ENCODE measurements at regions not wholly inside any gene's neighbourhood (a gene's known extent, or its start where the extent isn't known, plus 50 kb on each side); places are given as distances from the start of the nearest gene placed in this dataset.
"Not testable (repeated sequence)": the region's sequence is repeated elsewhere in the genome, so short reads cannot be mapped to it uniquely, and the experiment has no call there.

DNA sequence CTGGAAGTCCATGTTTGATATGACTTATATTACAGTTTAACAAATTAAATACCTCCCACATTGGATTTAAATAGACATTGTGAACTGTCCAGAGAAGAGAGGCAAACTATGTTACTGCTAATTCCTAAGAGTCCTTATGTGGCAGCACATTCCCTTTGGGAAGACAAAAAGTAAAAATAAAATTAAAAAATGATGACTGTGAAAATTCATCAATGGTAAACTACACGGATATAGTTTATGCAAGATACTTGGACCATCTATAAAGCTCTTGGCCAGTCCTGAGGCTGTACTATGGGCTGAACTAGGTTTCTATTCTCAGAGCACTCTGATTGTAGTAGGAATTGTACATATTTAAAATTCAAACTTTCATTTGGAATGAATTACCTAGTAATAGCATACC, 206.4 kb downstream of the LRRK2 start:
- no peak overlapping the region for H3K27ac Mint-ChIP-seq
- ATAC-seq: no peak
- H3K36me3 Mint-ChIP-seq: no peaks in the 10 kb centered on the region
- H3K4me1 Mint-ChIP-seq: no peaks in the 10 kb centered on the region
- no peak for DNase-seq (ENCODE audit: low spot score in 2 of 2)
- H3K9me3 Mint-ChIP-seq: no peaks in the 10 kb centered on the region
- no peak overlapping the region for H3K4me3 Mint-ChIP-seq

GRCh38 chr12:40435251-40435650, 210.5 kb downstream of the LRRK2 start:
- no peak overlapping the region for H3K4me3 Mint-ChIP-seq
- H3K9me3 Mint-ChIP-seq: peaks cover 3% of the 10 kb centered on the region
- no peaks in the 10 kb centered on the region for H3K4me1 Mint-ChIP-seq
- DNase-seq (ENCODE audit: low spot score in 2 of 2): no peak
- no peaks in the 10 kb centered on the region for H3K36me3 Mint-ChIP-seq
- ATAC-seq: no peak
- no peak overlapping the region for H3K27ac Mint-ChIP-seq

DNA sequence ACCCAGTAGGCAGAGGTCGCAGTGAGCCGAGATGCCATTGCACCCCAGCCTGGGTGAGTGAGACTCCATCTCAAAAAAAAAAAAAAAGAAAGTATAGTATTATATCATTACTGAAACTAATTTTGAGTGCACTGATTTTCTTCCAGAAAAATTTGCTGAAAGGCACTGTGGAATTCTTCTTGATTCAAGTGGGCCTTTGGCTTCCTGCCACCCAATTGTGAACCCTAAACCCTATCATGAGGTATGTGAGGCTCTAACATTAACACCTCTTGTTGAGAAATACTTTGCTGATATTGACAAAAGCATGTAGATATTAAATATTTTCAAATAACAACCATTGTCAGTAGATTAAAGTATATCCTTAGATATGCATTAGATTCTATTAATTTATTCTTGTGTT, 211.2 kb downstream of the LRRK2 start:
- ATAC-seq: no peak
- DNase-seq (ENCODE audit: low spot score in 2 of 2): no peak
- no peak overlapping the region for H3K4me3 Mint-ChIP-seq

GRCh38 chr12:40436564-40436963, 211.8 kb downstream of the LRRK2 start:
- no peak overlapping the region for H3K27ac Mint-ChIP-seq
- DNase-seq (ENCODE audit: low spot score in 2 of 2) (no peak), ATAC-seq (no peak)
- peaks cover 3% of the 10 kb centered on the region for H3K9me3 Mint-ChIP-seq
- no peaks in the 10 kb centered on the region for H3K4me1 Mint-ChIP-seq
- H3K36me3 Mint-ChIP-seq: no peaks in the 10 kb centered on the region
- H3K4me3 Mint-ChIP-seq: no peak overlapping the region

More for the DNA sequence above, 211.2 kb downstream of the LRRK2 start:
- H3K36me3 Mint-ChIP-seq: no peaks in the 10 kb centered on the region
- H3K27ac Mint-ChIP-seq: no peak overlapping the region
- H3K9me3 Mint-ChIP-seq: peaks cover 3% of the 10 kb centered on the region
- no peaks in the 10 kb centered on the region for H3K4me1 Mint-ChIP-seq

- ATAC-seq (no peak), DNase-seq (ENCODE audit: low spot score in 2 of 2) (no peak)
- H3K4me3 Mint-ChIP-seq: no peak overlapping the region
- peaks cover 3% of the 10 kb centered on the region for H3K9me3 Mint-ChIP-seq
- no peak overlapping the region for H3K27ac Mint-ChIP-seq
- no peaks in the 10 kb centered on the region for H3K4me1 Mint-ChIP-seq
- no peaks in the 10 kb centered on the region for H3K36me3 Mint-ChIP-seq
Measured at GRCh38 chr12:40439771-40440492, 215.1 kb downstream of the LRRK2 start.

DNA sequence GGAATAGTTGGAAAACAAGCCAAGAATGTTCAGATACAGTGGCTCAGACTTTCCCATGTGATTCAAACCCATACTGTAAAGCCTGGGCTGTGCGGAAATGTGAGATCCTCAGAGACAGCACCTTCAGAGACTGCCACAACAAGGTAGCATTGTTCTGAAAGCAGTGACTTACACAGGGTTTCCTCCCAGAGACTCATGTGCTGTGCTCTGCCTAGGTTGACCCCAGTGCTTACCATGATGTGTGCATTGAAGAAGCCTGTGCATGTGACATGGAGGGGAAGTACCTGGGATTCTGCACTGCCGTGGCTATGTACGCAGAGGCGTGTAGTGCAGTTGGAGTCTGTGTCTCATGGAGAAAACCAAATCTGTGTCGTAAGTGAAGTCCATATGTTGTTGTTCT, 219.4 kb downstream of the LRRK2 start:
- no peak overlapping the region for H3K4me3 Mint-ChIP-seq
- H3K27ac Mint-ChIP-seq: no peak overlapping the region
- H3K9me3 Mint-ChIP-seq: peaks cover 3% of the 10 kb centered on the region
- H3K4me1 Mint-ChIP-seq: no peaks in the 10 kb centered on the region
- H3K36me3 Mint-ChIP-seq: no peaks in the 10 kb centered on the region
- DNase-seq (ENCODE audit: low spot score in 2 of 2) (no peak), ATAC-seq (no peak)

- peaks cover 7% of the 10 kb centered on the region for H3K9me3 Mint-ChIP-seq
- no peak for DNase-seq (ENCODE audit: low spot score in 2 of 2)
Measured at GRCh38 chr12:40446385-40446784, 221.6 kb downstream of the LRRK2 start.

DNA sequence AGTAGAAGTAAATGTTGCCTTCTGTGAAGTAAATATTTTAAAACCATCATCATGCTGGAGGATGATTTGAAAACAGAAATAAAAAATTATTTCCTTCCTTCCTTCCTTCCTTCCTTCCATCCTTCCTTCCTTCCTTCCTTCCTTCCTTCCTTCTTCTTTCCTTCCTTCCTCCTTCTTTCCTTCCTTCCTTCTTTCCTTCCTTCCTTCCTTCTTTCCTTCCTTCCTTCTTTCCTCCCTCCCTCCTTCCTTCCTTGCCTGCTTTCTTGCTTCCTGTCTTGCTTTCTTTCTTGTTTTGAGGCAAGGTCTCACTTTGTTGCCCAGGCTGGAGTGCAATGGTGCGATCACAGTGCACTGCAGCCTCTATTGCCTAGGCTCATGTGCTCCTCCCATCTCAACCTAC, 223.7 kb downstream of the LRRK2 start:
- H3K36me3 Mint-ChIP-seq; ATAC-seq; H3K4me3 Mint-ChIP-seq; H3K9me3 Mint-ChIP-seq; H3K4me1 Mint-ChIP-seq; H3K27ac Mint-ChIP-seq; DNase-seq (ENCODE audit: low spot score in 2 of 2): not testable (repeated sequence)

More at GRCh38 chr12:40446385-40446784, 221.6 kb downstream of the LRRK2 start:
- Mint-ChIP-seq H3K4me3 (no peak overlapping the region), H3K4me1 (no peaks in the 10 kb centered on the region), H3K27ac (no peak overlapping the region), H3K36me3 (no peaks in the 10 kb centered on the region)
- ATAC-seq: no peak

GRCh38 chr12:40451661-40452060, 226.9 kb downstream of the LRRK2 start:
- no peak overlapping the region for H3K27ac Mint-ChIP-seq
- H3K36me3 Mint-ChIP-seq: no peaks in the 10 kb centered on the region
- no peak overlapping the region for H3K4me3 Mint-ChIP-seq
- ATAC-seq (no peak), DNase-seq (ENCODE audit: low spot score in 2 of 2) (no peak)
- H3K4me1 Mint-ChIP-seq: no peaks in the 10 kb centered on the region
- peaks cover 7% of the 10 kb centered on the region for H3K9me3 Mint-ChIP-seq

DNA sequence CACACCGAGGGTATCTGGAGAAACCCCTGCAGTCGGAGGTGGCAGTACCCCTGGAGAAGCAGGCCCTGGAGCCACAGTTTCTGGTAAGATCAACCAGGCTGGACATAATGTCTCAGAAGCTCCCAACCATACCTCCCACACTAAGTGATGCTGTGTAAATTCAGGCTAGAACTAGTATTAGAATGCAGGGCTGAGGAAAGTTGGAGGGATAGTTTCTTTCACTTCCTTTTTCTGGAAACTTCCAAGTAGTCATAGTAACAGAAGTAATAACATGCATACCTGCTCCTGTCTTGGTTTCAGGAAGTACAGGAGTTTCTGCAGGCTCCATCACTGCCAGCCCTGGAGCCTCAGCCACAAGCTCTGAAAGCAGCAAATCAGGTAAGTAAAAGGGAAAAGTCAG, 228.1 kb upstream of the CNTN1 start:
- Mint-ChIP-seq H3K4me3 (no peak overlapping the region), H3K9me3 (peaks cover 5% of the 10 kb centered on the region), H3K4me1 (no peaks in the 10 kb centered on the region), H3K36me3 (no peaks in the 10 kb centered on the region), H3K27ac (no peak overlapping the region)
- no peak for ATAC-seq
- DNase-seq (ENCODE audit: low spot score in 2 of 2): no peak

- Mint-ChIP-seq H3K4me1 (no peaks in the 10 kb centered on the region), H3K9me3 (no peaks in the 10 kb centered on the region), H3K36me3 (no peaks in the 10 kb centered on the region), H3K4me3 (no peak overlapping the region), H3K27ac (no peak overlapping the region)
- no peak for DNase-seq (ENCODE audit: low spot score in 2 of 2)
- no peak for ATAC-seq
Measured at GRCh38 chr12:40469736-40470135, 222.5 kb upstream of the CNTN1 start.

DNA sequence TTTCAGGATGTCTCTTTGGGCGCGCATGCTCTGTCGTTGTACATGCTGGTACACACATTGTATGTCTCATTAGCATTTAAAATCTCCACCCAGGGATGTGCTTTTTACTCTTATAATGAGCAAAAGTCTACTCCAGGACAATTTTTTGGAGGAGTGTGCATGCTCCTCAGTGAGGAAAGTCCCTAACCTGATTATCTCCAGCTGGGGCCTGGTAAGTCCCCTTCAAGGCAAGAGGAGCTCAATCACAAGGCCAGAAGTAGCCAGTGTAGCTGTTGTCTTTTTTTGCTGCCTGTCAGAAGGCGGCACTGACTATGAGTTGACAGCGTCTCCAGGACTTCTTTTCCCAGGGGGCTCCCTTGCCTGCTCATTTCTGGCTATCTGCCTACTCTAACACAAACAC, 218.3 kb upstream of the CNTN1 start:
- ATAC-seq: peak; percentile 13
- DNase-seq (ENCODE audit: low spot score in 2 of 2): no peak
- Mint-ChIP-seq H3K4me1 (no peaks in the 10 kb centered on the region), H3K36me3 (no peaks in the 10 kb centered on the region), H3K27ac (no peak overlapping the region), H3K4me3 (no peak overlapping the region), H3K9me3 (peaks cover 6% of the 10 kb centered on the region)

DNA sequence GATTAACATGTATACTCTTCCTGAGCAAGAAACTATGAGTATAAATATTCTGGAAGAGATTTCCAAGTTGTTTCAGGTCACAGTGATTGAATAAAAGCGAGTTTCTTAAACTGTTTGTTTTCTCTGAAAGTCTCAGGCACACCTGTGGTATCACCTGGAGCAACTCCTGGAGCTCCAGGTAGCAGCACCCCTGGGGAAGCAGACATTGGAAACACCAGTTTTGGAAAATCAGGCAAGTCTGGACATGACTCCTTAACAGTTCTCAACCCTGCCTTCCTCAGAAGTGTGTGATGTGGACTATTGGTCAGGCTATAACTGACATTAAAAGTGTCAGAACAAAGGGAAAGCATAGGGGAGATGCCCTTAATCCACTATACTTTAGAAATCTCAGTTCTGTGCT, 217.6 kb upstream of the CNTN1 start:
- Mint-ChIP-seq H3K9me3 (peaks cover 12% of the 10 kb centered on the region), H3K27ac (no peak overlapping the region), H3K4me1 (no peaks in the 10 kb centered on the region), H3K36me3 (no peaks in the 10 kb centered on the region), H3K4me3 (no peak overlapping the region)
- ATAC-seq (no peak), DNase-seq (ENCODE audit: low spot score in 2 of 2) (no peak)

GRCh38 chr12:40499856-40500255, 192.4 kb upstream of the CNTN1 start:
- Mint-ChIP-seq H3K27ac (no peak overlapping the region), H3K36me3 (no peaks in the 10 kb centered on the region), H3K4me1 (no peaks in the 10 kb centered on the region), H3K9me3 (no peaks in the 10 kb centered on the region), H3K4me3 (no peak overlapping the region)
- DNase-seq (ENCODE audit: low spot score in 2 of 2): no peak
- no peak for ATAC-seq

DNA sequence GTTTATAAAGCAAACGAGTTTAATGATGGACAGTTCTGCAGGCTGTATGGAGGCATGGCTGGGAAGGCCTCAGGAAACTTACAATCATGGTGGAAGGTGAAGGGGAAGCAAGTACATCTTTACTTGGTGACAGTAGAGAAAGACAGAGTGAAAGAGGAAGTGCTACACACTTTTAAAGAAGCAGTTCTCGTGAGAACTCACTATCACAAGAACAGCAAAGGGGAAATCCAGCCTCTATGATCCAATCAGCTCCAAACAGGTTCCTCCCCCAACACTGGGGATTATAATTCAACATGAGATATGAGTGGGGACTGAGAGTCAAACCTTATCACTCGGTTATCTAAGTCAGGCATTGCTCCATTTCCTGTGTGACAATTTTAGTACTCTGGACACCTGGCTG, 189.9 kb upstream of the CNTN1 start:
- no peaks in the 10 kb centered on the region for H3K4me1 Mint-ChIP-seq
- no peak overlapping the region for H3K27ac Mint-ChIP-seq
- no peak overlapping the region for H3K4me3 Mint-ChIP-seq
- no peak for DNase-seq (ENCODE audit: low spot score in 2 of 2)
- no peak for ATAC-seq
- no peaks in the 10 kb centered on the region for H3K9me3 Mint-ChIP-seq
- no peaks in the 10 kb centered on the region for H3K36me3 Mint-ChIP-seq

GRCh38 chr12:40505327-40505726, 186.9 kb upstream of the CNTN1 start:
- Mint-ChIP-seq H3K36me3 (no peaks in the 10 kb centered on the region), H3K4me3 (no peak overlapping the region), H3K9me3 (no peaks in the 10 kb centered on the region), H3K4me1 (no peaks in the 10 kb centered on the region), H3K27ac (no peak overlapping the region)
- DNase-seq (ENCODE audit: low spot score in 2 of 2) (no peak), ATAC-seq (no peak)

DNA sequence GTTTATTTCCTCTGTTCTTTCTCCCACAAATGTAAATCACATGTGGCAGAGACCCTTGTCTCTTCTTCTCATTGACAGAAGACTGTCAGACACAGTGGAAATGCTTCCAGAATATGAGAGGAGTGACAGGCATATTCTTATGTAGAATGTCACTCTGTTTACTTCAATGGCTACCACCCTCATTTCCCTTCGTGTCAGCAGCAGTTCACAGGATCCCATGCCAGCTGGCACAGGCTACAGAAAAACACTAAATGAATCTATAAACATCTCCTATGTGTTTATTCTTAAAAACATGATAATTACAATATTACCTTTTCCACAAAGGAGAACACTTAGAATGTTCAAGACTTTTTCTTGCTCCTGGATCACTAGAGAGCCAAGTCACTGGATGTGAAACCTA, 183.8 kb upstream of the CNTN1 start:
- Mint-ChIP-seq H3K4me3 (no peak overlapping the region), H3K4me1 (no peaks in the 10 kb centered on the region), H3K27ac (no peak overlapping the region), H3K9me3 (no peaks in the 10 kb centered on the region), H3K36me3 (no peaks in the 10 kb centered on the region)
- ATAC-seq (no peak), DNase-seq (ENCODE audit: low spot score in 2 of 2) (no peak)
